ENCODE measurements at regions not wholly inside any gene's neighbourhood (a gene's known extent, or its start where the extent isn't known, plus 50 kb on each side); places are given as distances from the start of the nearest gene placed in this dataset.

DNA sequence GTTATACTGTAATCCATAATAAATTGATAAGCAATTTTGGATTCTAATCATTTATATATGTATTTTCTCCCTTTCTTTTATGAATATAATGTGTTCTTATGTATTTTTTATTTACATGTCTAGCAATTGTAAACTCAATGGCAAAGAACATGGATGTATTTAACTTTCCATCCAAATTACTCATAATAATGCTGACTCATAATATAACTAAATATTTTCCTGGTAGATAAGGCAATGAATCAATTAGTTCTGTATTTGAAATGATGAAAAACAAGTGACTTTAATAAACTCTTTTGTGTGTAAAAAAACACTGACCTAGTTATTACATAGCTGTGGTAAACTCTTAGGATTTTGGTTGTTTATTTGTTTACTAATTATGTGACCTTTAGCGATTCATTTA lies 211.2 kb downstream of the DTHD1 start:
- DNase-seq (ENCODE audit: low spot score in 2 of 2) = no peak

DNA sequence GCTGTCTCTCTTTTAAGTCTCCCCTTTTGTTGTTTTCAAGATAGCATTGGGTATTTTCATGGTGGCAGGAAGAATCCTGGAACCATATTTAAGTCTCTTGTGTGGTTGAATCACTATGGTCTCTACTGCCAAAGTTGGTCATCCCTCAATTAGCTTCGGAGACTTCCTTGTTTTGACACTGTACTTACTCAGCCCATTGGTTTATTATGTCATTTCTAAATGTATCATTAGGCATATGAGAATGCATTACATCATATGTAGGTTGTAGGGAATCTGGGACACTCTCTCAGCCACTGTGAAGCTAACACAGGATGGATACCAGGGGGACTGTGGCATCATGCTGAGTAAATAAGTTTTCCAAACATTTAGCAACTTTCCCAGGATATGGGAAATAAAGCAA lies 211.8 kb downstream of the DTHD1 start:
- FAIRE-seq (no peak), DNase-seq (ENCODE audit: low spot score in 2 of 2) (no peak)

More for the DNA sequence above, 211.2 kb downstream of the DTHD1 start:
- FAIRE-seq = no peak

DNA sequence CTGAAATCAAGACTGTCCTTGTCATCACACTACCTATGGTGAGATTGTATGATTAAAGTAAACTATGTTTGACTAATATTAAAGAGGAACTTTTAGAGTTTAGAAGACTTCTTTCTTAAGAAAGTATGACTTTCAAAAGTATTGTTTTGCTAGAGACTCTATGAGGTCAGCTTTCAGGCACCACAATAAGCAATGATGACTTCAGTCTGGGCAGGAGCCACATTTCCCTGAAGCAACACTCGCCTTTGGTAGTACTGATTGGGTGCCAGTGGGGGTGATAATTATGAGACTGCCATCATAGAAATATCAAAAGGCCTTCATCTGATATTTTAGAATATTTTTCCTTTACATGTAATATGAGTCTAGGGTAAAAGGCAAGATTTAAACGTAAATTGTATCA lies 212.6 kb downstream of the DTHD1 start:
- FAIRE-seq (no peak), DNase-seq (ENCODE audit: low spot score in 2 of 2) (no peak)

DNA sequence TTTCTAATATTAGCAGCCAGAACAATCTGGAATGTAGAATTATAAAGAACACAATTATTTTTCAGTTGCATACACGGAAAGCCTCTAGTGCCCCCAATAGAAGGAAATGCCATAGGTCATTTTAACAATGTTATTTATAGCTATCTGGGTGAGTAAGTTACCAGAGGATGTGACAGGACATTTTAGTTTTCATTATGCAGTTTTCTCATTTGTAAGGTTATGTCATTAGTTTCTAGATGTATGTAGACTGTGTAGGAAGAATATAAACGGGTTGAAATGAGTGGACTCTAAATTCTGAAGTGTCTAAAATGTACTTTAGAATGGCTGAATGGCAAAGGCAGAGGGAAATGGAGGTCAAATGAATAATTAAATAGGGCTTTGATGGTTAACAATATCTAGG lies 213.3 kb downstream of the DTHD1 start:
- DNase-seq (ENCODE audit: low spot score in 2 of 2) (no peak), FAIRE-seq (no peak)

DNA sequence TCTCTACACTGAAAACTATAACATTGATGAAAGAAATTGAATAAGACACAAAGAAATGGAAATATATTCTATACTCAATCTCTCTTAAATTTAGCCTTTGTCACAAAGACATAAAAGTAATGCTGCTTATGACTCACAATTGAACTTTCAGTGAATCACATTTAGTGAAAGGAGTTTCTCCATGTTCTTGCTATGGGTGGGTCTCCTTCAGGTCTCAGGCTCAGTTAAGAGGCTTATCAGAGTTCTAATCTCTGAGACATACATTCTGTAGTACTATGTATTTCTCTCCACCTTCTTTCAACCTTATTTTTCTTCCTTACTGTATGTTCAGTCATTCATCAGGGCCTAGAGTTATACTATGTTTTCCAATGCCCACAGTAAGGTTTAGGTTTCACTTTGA lies 220.9 kb downstream of the DTHD1 start:
- no peak for DNase-seq (ENCODE audit: low spot score in 2 of 2)
- FAIRE-seq = no peak

DNA sequence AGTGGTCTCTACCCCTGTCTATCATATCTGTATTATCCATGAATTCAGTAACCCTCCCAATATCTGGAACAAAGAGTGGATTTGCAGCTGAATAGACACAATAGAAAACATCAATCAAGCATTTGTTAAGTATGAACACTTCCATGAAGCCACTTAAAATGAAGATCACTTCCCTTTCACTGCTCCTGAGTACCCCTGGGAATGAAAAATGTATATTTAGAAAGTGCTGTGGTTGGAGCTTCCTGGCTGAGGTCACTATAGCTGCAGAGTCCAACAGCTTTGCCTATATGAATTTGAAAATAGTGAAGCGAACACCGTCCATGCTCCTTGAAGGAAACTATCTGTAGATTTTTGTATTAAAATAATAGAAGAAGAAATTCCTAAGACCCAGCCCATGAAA lies 227.0 kb downstream of the DTHD1 start:
- DNase-seq (ENCODE audit: low spot score in 2 of 2) = no peak
- no peak for FAIRE-seq

DNA sequence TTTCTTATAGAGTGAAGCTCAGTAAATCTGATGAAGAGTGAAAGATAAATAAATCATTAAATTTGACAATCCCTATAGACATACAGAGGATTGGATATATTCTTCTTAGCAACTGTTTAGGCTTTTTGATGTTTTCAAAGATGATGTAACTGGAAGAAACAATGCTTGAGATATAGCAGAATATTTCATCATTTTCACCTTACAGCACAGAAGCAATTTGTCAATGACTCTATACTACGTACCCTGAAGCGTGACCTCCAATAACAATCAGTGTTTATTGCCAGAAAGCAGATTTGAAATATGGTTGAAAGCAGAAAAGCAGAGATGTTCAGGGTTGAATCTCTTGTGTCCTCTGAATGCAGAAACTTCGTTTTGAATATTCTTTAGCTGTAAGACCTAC lies 228.4 kb downstream of the DTHD1 start:
- DNase-seq (ENCODE audit: low spot score in 2 of 2) (no peak), FAIRE-seq (no peak)

DNA sequence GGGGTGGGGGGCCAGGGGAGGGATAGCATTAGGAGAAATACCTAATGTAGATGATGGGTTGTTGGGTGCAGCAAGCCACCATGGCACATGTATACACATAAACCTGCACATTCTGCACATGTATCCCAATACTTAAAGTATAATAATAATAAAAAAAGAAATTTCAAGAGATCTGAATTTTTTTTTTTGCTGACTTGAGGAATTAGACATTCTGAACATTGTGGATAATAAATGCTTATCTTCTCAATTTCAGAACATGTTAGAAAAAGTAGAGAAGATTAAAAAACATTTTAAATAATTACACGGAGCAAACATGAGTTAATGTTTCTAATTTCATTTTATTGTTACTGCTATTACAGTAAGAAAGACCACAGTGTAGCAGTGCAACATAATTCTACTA lies 230.4 kb downstream of the DTHD1 start:
- DNase-seq (ENCODE audit: low spot score in 2 of 2) (no peak), FAIRE-seq (no peak)

DNA sequence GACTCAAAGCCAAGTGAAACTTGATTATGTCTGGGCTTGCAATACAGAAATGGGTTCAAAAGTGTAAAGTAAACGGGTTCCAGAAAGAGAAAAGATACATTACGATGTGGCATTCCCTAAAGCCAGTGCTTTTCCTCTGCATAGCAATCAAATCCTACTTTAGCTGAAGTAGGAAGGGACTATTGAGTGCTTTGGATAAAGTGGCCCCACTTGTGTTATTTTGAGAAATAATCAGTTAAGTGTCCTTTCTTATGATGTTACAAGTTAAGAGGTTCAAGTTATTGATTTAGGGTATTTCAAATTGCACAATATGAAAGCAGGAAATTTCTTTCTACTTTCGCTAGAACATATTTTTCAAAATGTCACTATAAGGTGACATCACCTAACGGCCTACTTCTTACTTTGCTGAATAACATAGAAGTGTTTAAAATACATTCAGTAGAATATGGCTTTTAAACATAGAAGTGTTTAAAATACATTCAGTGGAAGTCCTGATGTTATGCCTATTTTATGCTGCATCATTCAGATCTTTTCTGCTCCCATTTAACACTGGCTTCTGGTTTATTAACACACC lies 235.2 kb downstream of the DTHD1 start:
- FAIRE-seq (no peak), DNase-seq (ENCODE audit: low spot score in 2 of 2) (no peak)

DNA sequence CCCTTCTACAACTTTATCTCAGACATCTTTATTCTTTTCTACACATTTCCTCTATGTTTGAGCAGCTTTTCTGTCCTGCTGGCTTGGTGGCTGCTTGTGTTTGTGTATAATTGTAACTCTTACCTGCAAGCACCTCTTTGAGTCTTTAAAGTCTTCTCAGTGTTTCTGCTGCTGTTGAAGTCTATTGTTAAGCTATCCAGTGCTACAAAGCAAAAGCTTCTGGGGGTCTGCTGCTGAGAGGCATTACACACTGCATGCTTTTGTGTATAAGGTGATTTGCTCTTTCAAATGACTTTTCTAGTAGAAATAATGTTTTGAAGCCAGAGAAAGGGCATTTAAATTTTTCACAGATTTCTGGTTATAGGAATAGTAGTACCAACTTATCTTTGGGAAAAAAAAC lies 241.8 kb downstream of the DTHD1 start:
- FAIRE-seq (no peak), DNase-seq (ENCODE audit: low spot score in 2 of 2) (no peak)

DNA sequence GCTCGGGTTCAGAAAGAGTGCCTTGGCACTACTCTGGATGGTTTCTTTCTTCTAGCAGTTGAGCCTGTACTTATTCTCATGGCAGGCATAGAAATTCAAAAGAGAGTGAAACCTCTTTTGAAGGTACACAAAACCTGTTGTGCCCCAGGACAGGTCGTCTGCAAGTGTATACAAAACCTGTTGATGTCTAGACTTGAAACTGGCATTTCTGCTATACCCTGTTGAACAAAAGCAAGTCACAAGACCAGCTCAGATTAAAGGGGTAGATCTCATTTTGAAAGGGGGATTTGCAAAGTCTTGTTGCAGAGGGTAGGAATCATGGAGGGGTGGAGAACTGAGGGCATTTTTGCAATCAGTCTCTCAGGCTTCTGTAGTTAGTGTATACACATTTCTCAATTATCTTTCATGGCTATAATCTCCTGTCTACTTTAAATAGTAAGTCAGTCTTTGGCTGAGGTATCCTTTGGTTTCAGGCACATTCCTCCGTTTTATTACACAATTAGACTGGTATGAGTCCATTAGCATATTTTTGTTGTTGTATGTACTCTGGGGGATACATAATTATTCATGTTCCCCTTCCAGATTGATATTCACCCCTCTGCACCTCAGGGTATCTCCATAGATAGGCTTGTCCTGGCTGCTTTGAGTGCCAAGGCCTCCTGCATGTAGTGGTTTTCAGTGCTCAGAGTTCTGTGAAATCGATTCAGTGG lies 251.4 kb downstream of the DTHD1 start:
- FAIRE-seq (no peak), DNase-seq (ENCODE audit: low spot score in 2 of 2) (no peak)

DNA sequence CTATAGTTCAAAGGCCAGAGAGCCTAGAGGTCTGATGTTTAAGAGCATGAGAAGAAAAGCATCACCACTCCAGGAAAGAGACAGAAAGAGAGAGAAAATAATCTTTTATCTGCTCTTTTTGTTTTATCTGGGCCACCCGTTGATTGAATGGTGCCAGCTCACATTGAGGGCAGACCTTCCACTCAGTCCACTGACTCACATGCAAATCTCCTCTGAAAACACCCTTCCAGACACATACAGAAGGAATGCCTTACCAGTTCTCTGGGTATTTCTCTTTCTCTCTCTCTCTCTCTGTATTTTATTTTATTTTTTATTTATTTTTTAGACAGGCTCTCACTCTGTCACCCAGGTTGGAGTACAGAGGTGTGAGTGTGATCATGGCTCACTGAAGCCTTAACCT lies 252.5 kb downstream of the DTHD1 start:
- FAIRE-seq = no peak

DNA sequence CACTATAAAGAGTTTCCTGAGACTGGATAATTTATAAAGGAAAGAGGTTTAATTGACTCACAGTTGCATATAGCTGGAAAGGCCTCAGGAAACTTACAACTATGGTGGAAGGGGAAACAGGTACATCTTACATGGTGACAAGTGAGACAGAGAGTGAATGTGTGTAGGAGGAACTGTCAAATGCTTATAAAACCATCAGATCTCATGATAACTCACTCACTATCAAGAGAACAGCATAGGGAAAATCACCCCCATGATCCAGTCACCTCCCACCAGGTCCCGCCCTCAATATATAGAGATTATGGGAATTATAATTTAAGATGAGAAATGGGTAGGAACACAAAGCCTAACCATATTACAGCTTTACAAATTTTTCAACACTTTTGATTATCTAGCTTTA lies 266.0 kb downstream of the DTHD1 start:
- FAIRE-seq (no peak), DNase-seq (ENCODE audit: low spot score in 2 of 2) (no peak)

More for the DNA sequence above, 252.5 kb downstream of the DTHD1 start:
- DNase-seq (ENCODE audit: low spot score in 2 of 2) = no peak

DNA sequence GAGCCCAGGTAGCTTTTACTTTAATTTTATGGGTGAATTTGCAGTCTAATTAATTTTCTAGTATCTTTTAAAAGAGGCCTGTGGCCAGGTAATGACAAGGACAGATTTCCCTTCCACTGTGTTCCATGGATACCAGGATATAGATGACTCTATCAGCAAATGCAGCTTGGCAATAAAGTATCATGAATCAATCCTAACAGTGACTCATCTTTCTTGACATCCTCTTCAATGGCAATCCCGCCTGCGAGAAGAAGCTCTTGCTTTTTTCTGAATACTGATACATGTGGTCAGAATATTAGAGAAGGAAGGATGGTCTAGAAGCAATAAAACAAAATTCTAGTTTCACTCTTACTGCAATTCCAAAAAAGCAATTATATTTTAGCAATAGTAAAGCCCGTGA lies 267.8 kb downstream of the DTHD1 start:
- no peak for DNase-seq (ENCODE audit: low spot score in 2 of 2)
- FAIRE-seq = no peak

DNA sequence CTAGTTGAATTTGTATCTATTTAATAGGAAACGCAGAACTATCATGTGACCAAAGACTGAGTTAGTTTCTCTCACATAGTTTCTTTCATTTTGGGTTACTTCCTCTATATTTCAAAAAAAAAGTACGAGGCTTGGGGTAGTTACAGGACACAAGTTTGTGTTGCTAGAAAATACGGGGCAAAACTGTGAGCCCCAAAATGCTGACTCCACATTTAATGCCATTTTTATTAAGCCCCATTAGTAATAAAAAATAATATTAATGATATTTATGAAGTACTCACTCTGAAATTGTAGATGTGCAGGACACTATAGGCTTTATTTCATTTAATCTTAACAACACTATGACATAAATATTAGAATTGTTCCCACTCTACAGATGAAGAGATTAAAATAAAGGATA lies 268.6 kb downstream of the DTHD1 start:
- FAIRE-seq = no peak
- DNase-seq (ENCODE audit: low spot score in 2 of 2) = no peak

DNA sequence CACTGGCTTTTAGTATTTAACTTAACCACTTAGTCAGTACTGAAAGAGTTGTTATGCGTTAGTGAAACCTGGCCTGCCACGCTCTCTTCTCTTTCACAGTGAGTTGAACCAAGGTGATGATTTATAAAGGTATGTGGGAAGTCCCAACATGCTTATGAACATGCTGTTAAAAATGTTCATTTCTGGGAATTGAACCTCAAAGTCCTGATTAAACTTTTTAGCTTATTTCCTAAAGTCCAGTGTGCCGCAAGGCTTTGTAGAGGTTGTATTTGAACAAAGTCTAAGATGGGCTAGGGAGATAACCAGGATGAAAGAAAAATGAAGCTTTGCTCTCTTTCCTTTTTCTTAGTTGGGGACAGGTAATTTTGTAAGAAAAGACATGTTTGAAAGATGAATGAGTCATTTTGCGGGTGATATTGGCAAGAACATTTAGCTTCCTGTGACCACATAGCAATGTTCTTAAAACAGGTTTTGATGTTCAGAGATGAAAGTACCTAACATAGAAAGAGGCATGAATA lies 270.3 kb downstream of the DTHD1 start:
- FAIRE-seq (no peak), DNase-seq (ENCODE audit: low spot score in 2 of 2) (no peak)

DNA sequence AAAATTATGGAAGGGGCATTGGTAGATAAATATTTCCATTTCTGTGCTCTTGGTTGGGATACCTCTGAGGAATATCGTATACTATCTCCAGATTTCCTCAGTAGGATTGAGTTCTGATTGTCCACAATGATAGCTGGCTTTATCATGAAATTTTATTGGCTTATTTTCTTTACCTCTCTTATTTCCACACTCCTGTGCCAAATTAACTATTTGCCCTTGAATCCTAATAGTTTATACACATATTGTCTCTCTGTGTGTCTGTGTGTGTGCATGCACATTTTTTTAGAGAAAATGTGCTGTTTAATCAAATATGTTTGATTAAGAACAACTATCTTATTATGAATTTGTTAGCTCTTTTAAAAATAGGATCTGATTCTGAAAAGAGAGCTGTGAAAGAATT lies 271.6 kb downstream of the DTHD1 start:
- FAIRE-seq = no peak
- DNase-seq (ENCODE audit: low spot score in 2 of 2) = no peak

DNA sequence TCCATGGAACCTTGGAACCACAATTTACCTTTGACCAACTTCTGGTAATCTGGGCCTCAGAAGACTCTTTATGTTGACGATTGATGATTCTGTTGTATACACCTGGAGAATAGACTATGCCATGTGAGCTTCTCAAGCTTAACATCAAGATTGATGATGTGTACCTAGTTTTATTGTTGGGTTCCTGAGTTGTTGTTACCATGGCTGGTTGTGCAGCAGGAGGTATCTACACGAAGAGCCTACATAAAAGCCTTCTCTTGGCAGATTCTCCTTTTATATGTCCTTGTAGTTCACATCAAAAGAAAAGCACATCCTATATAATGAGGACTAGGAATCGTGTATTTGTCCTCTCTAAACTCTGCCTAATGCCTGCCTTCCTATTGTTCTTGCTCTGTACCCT lies 272.0 kb downstream of the DTHD1 start:
- FAIRE-seq (no peak), DNase-seq (ENCODE audit: low spot score in 2 of 2) (no peak)

DNA sequence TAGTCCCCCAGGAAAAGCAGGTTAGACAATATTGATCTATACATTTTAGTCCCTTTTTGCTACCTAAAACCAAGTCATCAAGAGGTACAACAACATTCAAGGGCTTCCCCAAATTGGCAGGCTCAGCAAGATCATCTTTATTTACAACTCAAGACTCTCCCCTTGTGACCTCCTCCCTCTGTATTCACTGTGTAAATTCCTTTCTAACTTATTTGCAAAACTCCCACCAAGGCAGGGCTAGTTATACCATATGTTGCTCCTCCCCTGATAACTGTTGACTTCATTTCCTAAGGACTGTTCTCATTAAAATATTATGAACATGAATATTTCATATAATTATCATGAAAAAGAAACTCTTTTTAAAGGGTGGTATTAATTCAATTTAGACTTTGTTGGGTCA lies 275.6 kb downstream of the DTHD1 start:
- FAIRE-seq = no peak
- no peak for DNase-seq (ENCODE audit: low spot score in 2 of 2)

DNA sequence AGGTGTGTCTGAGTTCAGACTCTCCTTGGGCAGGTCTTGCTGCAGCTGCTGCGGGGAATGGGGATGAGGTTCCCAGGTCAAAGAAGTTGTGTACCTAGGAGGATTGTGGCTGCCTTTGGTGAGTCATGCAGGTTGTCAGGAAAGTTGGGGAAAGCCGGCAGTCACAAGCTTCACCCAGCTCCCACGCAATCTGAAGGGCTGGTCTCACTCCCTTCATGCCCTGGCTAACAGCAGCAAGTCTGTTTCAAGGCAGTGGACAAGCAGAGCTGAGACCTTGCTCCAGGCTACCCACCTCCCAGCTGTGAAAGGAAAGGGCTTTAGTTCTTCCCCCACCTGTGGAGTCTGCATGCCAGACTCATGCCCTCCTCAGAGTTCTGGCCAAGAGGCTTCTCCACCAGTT lies 287.2 kb downstream of the DTHD1 start:
- FAIRE-seq (no peak), DNase-seq (ENCODE audit: low spot score in 2 of 2) (no peak)

DNA sequence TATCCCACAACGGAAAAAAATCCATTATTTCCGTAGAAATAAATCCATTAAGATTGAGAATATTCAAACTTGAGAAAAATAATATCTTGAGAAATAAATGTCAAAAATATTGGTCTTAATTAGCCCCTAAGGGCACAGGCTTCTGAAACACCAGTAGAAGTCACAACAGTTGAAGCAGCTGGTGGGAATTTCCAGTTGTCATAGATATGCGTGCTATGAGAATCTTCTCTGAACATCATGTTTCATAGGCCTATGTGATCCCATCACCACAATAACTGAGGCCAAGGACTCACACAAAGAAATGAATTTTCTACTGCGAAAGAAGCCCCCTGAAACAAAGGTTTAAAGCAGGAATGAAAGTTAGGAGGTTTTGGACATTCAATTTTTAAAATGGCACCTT lies 292.0 kb downstream of the DTHD1 start:
- DNase-seq (ENCODE audit: low spot score in 2 of 2) (no peak), FAIRE-seq (no peak)

DNA sequence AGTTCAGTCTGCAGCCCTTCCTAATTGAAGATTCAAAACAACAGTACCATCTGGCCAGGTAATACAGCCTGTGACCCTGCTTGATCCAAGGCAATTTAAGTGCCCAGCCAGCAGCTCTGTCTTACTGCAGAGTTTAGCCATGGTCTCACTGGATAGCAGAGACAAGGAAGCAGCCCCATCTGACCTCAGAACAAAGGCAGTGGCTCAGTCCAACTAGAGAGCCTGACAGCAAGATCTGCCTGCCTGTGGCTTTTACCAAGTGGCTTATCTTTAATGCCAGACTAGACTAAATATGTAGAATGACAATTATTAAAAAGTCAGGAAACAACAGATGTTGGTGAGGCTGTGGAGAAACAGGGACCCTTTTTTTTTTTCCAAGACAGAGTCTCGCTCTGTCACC lies 293.4 kb downstream of the DTHD1 start:
- no peak for FAIRE-seq

DNA sequence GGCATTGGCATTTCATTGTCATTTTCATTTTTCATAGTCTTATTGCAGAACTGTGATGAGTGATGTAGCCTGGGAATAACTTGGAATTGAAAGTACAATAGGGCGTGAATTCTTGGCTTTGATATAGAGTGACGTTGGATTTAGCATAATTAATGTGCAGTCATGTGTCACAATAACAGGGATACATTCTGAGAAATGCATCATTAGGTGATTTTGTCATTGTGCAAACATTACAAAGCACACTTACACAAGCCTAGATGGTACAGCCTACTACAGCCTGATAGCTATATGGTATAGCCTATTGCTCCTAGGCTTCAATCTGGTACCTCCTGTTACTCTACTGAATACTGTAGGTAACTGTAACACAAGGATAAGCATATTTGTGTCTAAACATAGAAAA lies 300.8 kb downstream of the DTHD1 start:
- DNase-seq (ENCODE audit: low spot score in 2 of 2) (no peak), FAIRE-seq (no peak)

More for the DNA sequence above, 293.4 kb downstream of the DTHD1 start:
- DNase-seq (ENCODE audit: low spot score in 2 of 2) = no peak

All from frontal cortex (tissue), 3 donors.